ENCODE measurements at regions not wholly inside any gene's neighbourhood (a gene's known extent, or its start where the extent isn't known, plus 50 kb on each side); places are given as distances from the start of the nearest gene placed in this dataset.
"Not testable (repeated sequence)": the region's sequence is repeated elsewhere in the genome, so short reads cannot be mapped to it uniquely, and the experiment has no call there.

DNA sequence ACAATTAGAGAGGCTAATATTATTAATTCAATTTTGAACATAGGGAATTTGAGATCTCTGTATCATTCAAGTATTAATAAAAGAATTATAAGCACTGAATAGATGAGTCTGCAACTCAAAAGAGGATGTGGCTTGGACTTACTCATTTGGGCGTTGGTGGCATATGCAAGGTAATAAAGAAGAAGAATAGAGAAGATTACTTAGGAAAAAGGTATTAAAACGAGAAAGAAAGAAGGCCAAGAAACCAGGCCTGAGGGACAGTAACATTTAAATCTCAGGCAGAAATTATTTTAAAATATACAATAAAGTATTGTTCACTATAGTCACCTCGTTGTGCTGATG lies 383.0 kb upstream of the INTU start:
- no peak for DNase-seq
- no peak overlapping the region for H3K27ac ChIP-seq (ENCODE audit: low read length)
- H3K36me3 ChIP-seq (ENCODE audit: control insufficient read depth, insufficient read depth, low read length), result no peaks in the 10 kb centered on the region
- no peaks in the 10 kb centered on the region for H3K27me3 ChIP-seq (ENCODE audit: control insufficient read depth, insufficient read depth, low read length)
- WGBS (ENCODE audit: insufficient coverage), result 86% methylated on average over 1 of the region's 3 CpGs
- H3K4me3 ChIP-seq (ENCODE audit: low read length), result no peak overlapping the region
- H3K4me1 ChIP-seq (ENCODE audit: control insufficient read depth, insufficient read depth, low read length), result no peaks in the 10 kb centered on the region
- H3K9me3 ChIP-seq (replicated peaks; ENCODE audit: control insufficient read depth, low read depth, low read length), result no peaks in the 10 kb centered on the region

DNA sequence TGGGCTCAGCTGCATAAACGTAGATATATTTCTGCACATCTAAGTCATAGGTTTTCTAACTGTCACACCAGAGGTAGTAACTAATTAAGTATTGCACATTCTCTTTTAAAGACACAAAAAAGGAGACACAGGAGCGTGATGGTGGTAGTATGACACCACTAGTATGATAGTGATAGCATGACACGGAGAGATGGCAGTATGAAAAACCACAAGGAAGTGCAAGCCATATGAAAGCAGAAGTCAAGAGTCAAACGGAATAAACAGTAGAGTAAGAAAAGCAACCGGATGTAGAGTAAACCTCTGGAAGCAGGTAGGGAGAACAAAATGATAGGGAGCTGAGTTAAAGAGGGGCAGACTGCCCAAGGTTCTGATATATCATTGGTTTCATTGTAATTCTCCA lies 382.2 kb upstream of the INTU start:
- Histone ChIP-seq H3K9me3 (replicated peaks; ENCODE audit: control insufficient read depth, low read depth, low read length) (no peaks in the 10 kb centered on the region), H3K27ac (ENCODE audit: low read length) (no peak overlapping the region), H3K4me1 (ENCODE audit: control insufficient read depth, insufficient read depth, low read length) (no peaks in the 10 kb centered on the region), H3K4me3 (ENCODE audit: low read length) (no peak overlapping the region), H3K27me3 (ENCODE audit: control insufficient read depth, insufficient read depth, low read length) (no peaks in the 10 kb centered on the region), H3K36me3 (ENCODE audit: control insufficient read depth, insufficient read depth, low read length) (no peaks in the 10 kb centered on the region)
- 78% methylated on average over 3 of the region's 5 CpGs for WGBS (ENCODE audit: insufficient coverage)
- DNase-seq, result no peak

DNA sequence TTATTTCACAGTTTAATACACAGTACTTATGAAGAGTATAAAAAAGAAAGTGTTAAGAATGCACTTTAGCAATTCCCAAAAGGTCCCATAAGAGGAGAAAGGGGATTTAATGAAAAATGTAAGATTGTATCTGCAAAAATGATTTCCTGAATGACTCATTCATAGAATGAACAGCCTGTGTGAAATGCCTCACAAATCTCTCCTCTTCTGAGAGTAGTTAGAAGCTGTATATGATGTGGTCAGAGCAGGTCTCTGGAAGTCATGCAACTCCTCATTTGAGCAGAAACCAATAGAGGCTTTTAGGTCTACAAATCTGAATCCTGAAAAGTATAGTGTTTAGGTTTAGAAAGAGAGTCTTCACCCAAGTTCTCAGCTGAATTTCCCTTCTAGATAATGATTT lies 381.3 kb upstream of the INTU start:
- Histone ChIP-seq H3K4me3 (ENCODE audit: low read length) (no peak overlapping the region), H3K4me1 (ENCODE audit: control insufficient read depth, insufficient read depth, low read length) (no peaks in the 10 kb centered on the region), H3K9me3 (replicated peaks; ENCODE audit: control insufficient read depth, low read depth, low read length) (no peaks in the 10 kb centered on the region), H3K27ac (ENCODE audit: low read length) (no peak overlapping the region), H3K36me3 (ENCODE audit: control insufficient read depth, insufficient read depth, low read length) (no peaks in the 10 kb centered on the region), H3K27me3 (ENCODE audit: control insufficient read depth, insufficient read depth, low read length) (no peaks in the 10 kb centered on the region)
- DNase-seq, result peak; percentile 43

GRCh38 chr4:127256500-127256899 lies 376.3 kb upstream of the INTU start:
- H3K27ac ChIP-seq (ENCODE audit: low read length), result no peak overlapping the region
- H3K4me3 ChIP-seq (ENCODE audit: low read length), result no peak overlapping the region
- no peak for DNase-seq
- no peaks in the 10 kb centered on the region for H3K36me3 ChIP-seq (ENCODE audit: control insufficient read depth, insufficient read depth, low read length)
- no peaks in the 10 kb centered on the region for H3K4me1 ChIP-seq (ENCODE audit: control insufficient read depth, insufficient read depth, low read length)
- H3K9me3 ChIP-seq (replicated peaks; ENCODE audit: control insufficient read depth, low read depth, low read length), result no peaks in the 10 kb centered on the region
- WGBS (ENCODE audit: insufficient coverage), result 100% methylated on average over 1 of the region's 4 CpGs
- H3K27me3 ChIP-seq (ENCODE audit: control insufficient read depth, insufficient read depth, low read length), result no peaks in the 10 kb centered on the region

- H3K36me3 ChIP-seq (ENCODE audit: control insufficient read depth, insufficient read depth, low read length), result no peaks in the 10 kb centered on the region
- no peaks in the 10 kb centered on the region for H3K4me1 ChIP-seq (ENCODE audit: control insufficient read depth, insufficient read depth, low read length)
- no peaks in the 10 kb centered on the region for H3K9me3 ChIP-seq (replicated peaks; ENCODE audit: control insufficient read depth, low read depth, low read length)
- H3K27ac ChIP-seq (ENCODE audit: low read length), result no peak overlapping the region
- H3K4me3 ChIP-seq (ENCODE audit: low read length), result no peak overlapping the region
- DNase-seq, result peak; percentile 29
- WGBS (ENCODE audit: insufficient coverage), result no CpG with 5 or more reads among the region's 1 CpG
- H3K27me3 ChIP-seq (ENCODE audit: control insufficient read depth, insufficient read depth, low read length), result no peaks in the 10 kb centered on the region
These were observed 371.3 kb upstream of the INTU start for GRCh38 chr4:127261476-127261875.

GRCh38 chr4:127268367-127268766 lies 364.4 kb upstream of the INTU start:
- H3K27me3 ChIP-seq (ENCODE audit: control insufficient read depth, insufficient read depth, low read length), result no peaks in the 10 kb centered on the region
- H3K9me3 ChIP-seq (replicated peaks; ENCODE audit: control insufficient read depth, low read depth, low read length), result peaks cover 8% of the 10 kb centered on the region
- H3K4me3 ChIP-seq (ENCODE audit: low read length), result no peak overlapping the region
- WGBS (ENCODE audit: insufficient coverage), result no CpG with 5 or more reads among the region's 1 CpG
- H3K36me3 ChIP-seq (ENCODE audit: control insufficient read depth, insufficient read depth, low read length), result no peaks in the 10 kb centered on the region
- H3K27ac ChIP-seq (ENCODE audit: low read length), result no peak overlapping the region
- no peak for DNase-seq
- no peaks in the 10 kb centered on the region for H3K4me1 ChIP-seq (ENCODE audit: control insufficient read depth, insufficient read depth, low read length)

- H3K4me3 ChIP-seq (ENCODE audit: low read length); DNase-seq; H3K4me1 ChIP-seq (ENCODE audit: control insufficient read depth, insufficient read depth, low read length); H3K27me3 ChIP-seq (ENCODE audit: control insufficient read depth, insufficient read depth, low read length); H3K36me3 ChIP-seq (ENCODE audit: control insufficient read depth, insufficient read depth, low read length); H3K27ac ChIP-seq (ENCODE audit: low read length): not testable (repeated sequence)
- WGBS (ENCODE audit: insufficient coverage), result 100% methylated on average over 1 of the region's 3 CpGs
- peaks cover 17% of the 10 kb centered on the region for H3K9me3 ChIP-seq (replicated peaks; ENCODE audit: control insufficient read depth, low read depth, low read length)
These were observed 355.7 kb upstream of the INTU start for GRCh38 chr4:127277023-127277422.

DNA sequence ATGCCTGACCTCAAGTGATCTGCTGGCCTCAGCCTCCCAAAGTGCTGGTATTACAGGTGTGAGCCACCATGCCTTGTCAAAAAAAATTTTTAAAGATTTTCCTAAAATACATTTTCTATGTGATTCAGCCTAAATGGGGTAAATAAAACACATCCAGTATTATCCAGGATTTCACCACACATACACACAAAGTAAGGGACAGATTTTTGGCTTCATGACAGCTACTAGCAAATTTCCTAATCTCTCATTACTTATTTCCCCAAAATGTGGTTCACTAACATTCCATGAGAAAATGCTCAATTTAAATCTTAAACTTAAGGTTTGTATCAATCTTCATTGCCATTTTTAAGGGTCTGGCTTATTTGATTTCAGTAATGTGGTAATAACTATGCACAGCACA lies 348.5 kb upstream of the INTU start:
- Histone ChIP-seq H3K4me3 (ENCODE audit: low read length) (no peak overlapping the region), H3K27me3 (ENCODE audit: control insufficient read depth, insufficient read depth, low read length) (no peaks in the 10 kb centered on the region), H3K36me3 (ENCODE audit: control insufficient read depth, insufficient read depth, low read length) (no peaks in the 10 kb centered on the region), H3K9me3 (replicated peaks; ENCODE audit: control insufficient read depth, low read depth, low read length) (no peaks in the 10 kb centered on the region), H3K27ac (ENCODE audit: low read length) (no peak overlapping the region), H3K4me1 (ENCODE audit: control insufficient read depth, insufficient read depth, low read length) (no peaks in the 10 kb centered on the region)
- no peak for DNase-seq

GRCh38 chr4:127291316-127291715 lies 341.4 kb upstream of the INTU start:
- no peak for DNase-seq
- peaks cover 16% of the 10 kb centered on the region for H3K9me3 ChIP-seq (replicated peaks; ENCODE audit: control insufficient read depth, low read depth, low read length)
- no peaks in the 10 kb centered on the region for H3K36me3 ChIP-seq (ENCODE audit: control insufficient read depth, insufficient read depth, low read length)
- WGBS (ENCODE audit: insufficient coverage), result no CpG with 5 or more reads among the region's 1 CpG
- H3K27me3 ChIP-seq (ENCODE audit: control insufficient read depth, insufficient read depth, low read length), result no peaks in the 10 kb centered on the region
- H3K27ac ChIP-seq (ENCODE audit: low read length), result no peak overlapping the region
- no peaks in the 10 kb centered on the region for H3K4me1 ChIP-seq (ENCODE audit: control insufficient read depth, insufficient read depth, low read length)
- H3K4me3 ChIP-seq (ENCODE audit: low read length), result no peak overlapping the region

- peaks cover 25% of the 10 kb centered on the region for H3K9me3 ChIP-seq (replicated peaks; ENCODE audit: control insufficient read depth, low read depth, low read length)
- H3K4me1 ChIP-seq (ENCODE audit: control insufficient read depth, insufficient read depth, low read length), result no peaks in the 10 kb centered on the region
- no peaks in the 10 kb centered on the region for H3K36me3 ChIP-seq (ENCODE audit: control insufficient read depth, insufficient read depth, low read length)
- H3K27me3 ChIP-seq (ENCODE audit: control insufficient read depth, insufficient read depth, low read length), result no peaks in the 10 kb centered on the region
- WGBS (ENCODE audit: insufficient coverage), result no CpG with 5 or more reads among the region's 2 CpGs
- H3K27ac ChIP-seq (ENCODE audit: low read length), result no peak overlapping the region
- DNase-seq, result no peak
- no peak overlapping the region for H3K4me3 ChIP-seq (ENCODE audit: low read length)
These were observed 339.3 kb upstream of the INTU start for GRCh38 chr4:127293496-127293895.

DNA sequence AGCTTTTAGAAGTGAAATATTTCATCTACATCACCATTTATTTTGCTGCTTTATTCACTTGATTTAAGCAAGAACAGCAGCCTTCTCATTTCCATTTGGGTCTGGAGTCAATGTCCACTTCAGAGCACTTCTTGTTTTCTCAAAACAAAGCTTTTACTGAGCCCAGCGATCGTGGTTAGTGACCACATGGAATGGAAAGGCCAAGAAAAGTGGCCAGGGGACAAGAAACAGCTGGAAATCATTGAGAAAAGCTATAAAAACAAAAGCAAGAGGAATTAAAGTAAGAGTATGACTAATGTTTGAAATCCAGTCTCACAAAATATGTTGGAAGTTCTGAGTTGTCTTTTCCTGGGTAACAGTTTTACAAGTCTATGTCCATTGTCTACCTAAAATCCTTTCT lies 328.4 kb upstream of the INTU start:
- Histone ChIP-seq H3K27ac (ENCODE audit: low read length) (no peak overlapping the region), H3K4me3 (ENCODE audit: low read length) (no peak overlapping the region)

More for the DNA sequence above, 328.4 kb upstream of the INTU start:
- peak; percentile 65 for DNase-seq
- WGBS (ENCODE audit: insufficient coverage), result no CpG with 5 or more reads among the region's 2 CpGs
- H3K9me3 ChIP-seq (replicated peaks; ENCODE audit: control insufficient read depth, low read depth, low read length), result no peaks in the 10 kb centered on the region
- no peaks in the 10 kb centered on the region for H3K27me3 ChIP-seq (ENCODE audit: control insufficient read depth, insufficient read depth, low read length)
- H3K36me3 ChIP-seq (ENCODE audit: control insufficient read depth, insufficient read depth, low read length), result no peaks in the 10 kb centered on the region
- H3K4me1 ChIP-seq (ENCODE audit: control insufficient read depth, insufficient read depth, low read length), result no peaks in the 10 kb centered on the region
